ENCODE measurements at regions not wholly inside any gene's neighbourhood (a gene's known extent, or its start where the extent isn't known, plus 50 kb on each side); places are given as distances from the start of the nearest gene placed in this dataset.

- no peak for TF ChIP-seq POLR2A (IDR thresholded peaks at IDR 0.05)
- TF ChIP-seq, protein P1, sequence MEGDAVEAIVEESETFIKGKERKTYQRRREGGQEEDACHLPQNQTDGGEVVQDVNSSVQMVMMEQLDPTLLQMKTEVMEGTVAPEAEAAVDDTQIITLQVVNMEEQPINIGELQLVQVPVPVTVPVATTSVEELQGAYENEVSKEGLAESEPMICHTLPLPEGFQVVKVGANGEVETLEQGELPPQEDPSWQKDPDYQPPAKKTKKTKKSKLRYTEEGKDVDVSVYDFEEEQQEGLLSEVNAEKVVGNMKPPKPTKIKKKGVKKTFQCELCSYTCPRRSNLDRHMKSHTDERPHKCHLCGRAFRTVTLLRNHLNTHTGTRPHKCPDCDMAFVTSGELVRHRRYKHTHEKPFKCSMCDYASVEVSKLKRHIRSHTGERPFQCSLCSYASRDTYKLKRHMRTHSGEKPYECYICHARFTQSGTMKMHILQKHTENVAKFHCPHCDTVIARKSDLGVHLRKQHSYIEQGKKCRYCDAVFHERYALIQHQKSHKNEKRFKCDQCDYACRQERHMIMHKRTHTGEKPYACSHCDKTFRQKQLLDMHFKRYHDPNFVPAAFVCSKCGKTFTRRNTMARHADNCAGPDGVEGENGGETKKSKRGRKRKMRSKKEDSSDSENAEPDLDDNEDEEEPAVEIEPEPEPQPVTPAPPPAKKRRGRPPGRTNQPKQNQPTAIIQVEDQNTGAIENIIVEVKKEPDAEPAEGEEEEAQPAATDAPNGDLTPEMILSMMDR (IDR thresholded peaks at IDR 0.05) = no peak
Measured at GRCh38 chr4:19403786-19404370, 847.8 kb upstream of the SLIT2 start.

Data from esophagus squamous epithelium (tissue), 4 donors.